NB4 (cell line): ENCODE measurements at regions not wholly inside any gene's neighbourhood (a gene's known extent, or its start where the extent isn't known, plus 50 kb on each side); places are given as distances from the start of the nearest gene placed in this dataset.

Source experiments
- TF ChIP-seq, protein P1 (sequence below): IDR thresholded peaks from one replicate; pipeline ENCODE4 v1.5.1; 2012; ENCODE audit warnings: low read depth, low read length
- TF ChIP-seq, protein P2 (sequence below): IDR thresholded peaks from 2 replicates; pipeline ENCODE4 v1.6.1; 2011; ENCODE audit warnings: low read depth, low read length

DNA sequence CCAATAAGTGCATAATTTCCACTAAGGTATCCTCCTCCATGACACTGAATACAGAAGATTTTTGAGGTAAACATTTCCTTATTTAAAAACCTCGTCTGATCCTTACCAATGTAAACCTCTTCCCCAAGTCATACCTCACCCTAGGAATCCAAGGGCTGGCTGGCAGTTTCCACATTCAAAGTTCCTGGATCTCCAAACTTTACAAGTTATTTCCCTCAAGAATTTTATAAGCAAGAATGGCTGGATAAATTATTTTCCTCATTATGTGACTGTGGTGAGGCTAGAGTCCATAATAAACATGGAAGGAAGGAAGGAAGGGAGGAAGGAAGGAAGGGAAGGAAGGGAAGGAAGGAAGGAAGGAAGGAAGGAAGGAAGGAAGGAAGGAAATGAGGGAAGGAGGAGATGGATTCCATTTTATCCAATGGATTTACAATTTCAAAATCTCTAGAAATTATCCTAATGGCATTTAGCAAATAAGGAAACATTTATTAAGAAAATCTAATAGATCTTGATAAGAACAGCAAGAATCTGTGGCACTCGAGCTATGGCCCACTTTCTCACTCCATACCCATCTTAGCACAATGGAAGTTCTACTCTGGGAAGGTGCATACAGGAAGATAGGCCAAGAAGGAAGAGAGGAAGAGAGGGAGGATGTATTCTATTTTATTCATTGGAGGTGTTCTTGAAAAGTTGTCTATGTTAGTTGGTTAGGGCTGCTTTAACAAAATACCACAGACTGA, 477.8 kb upstream of the TMPO start:
- TF ChIP-seq, protein P1, sequence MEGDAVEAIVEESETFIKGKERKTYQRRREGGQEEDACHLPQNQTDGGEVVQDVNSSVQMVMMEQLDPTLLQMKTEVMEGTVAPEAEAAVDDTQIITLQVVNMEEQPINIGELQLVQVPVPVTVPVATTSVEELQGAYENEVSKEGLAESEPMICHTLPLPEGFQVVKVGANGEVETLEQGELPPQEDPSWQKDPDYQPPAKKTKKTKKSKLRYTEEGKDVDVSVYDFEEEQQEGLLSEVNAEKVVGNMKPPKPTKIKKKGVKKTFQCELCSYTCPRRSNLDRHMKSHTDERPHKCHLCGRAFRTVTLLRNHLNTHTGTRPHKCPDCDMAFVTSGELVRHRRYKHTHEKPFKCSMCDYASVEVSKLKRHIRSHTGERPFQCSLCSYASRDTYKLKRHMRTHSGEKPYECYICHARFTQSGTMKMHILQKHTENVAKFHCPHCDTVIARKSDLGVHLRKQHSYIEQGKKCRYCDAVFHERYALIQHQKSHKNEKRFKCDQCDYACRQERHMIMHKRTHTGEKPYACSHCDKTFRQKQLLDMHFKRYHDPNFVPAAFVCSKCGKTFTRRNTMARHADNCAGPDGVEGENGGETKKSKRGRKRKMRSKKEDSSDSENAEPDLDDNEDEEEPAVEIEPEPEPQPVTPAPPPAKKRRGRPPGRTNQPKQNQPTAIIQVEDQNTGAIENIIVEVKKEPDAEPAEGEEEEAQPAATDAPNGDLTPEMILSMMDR: no peak
- TF ChIP-seq, protein P2, sequence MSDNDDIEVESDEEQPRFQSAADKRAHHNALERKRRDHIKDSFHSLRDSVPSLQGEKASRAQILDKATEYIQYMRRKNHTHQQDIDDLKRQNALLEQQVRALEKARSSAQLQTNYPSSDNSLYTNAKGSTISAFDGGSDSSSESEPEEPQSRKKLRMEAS: no peak
